ENCODE measurements at regions not wholly inside any gene's neighbourhood (a gene's known extent, or its start where the extent isn't known, plus 50 kb on each side); places are given as distances from the start of the nearest gene placed in this dataset.

- DNase-seq = no peak
- Histone ChIP-seq H3K27ac (no peak overlapping the region), H3K36me3 (no peaks in the 10 kb centered on the region), H3K9me3 (ENCODE audit: severe bottlenecking) (no peaks in the 10 kb centered on the region), H3K4me3 (ENCODE audit: low read depth, low read length) (no peak overlapping the region), H3K27me3 (ENCODE audit: insufficient read depth, low read depth, severe bottlenecking) (no peaks in the 10 kb centered on the region)
- TF ChIP-seq CTCF (IDR thresholded peaks at IDR 0.05; ENCODE audit: low read depth, low read length) = no peak
These were observed 1030.5 kb upstream of the TMEM132C start for GRCh38 chr12:127236491-127236890.

GRCh38 chr12:127237151-127237550, 1029.8 kb upstream of the TMEM132C start:
- TF ChIP-seq CTCF (IDR thresholded peaks at IDR 0.05; ENCODE audit: low read depth, low read length) = no peak
- H3K36me3 ChIP-seq = no peaks in the 10 kb centered on the region
- H3K27ac ChIP-seq = no peak overlapping the region
- DNase-seq = no peak
- H3K4me3 ChIP-seq (ENCODE audit: low read depth, low read length) = no peak overlapping the region
- H3K27me3 ChIP-seq (ENCODE audit: insufficient read depth, low read depth, severe bottlenecking) = no peaks in the 10 kb centered on the region
- no peaks in the 10 kb centered on the region for H3K9me3 ChIP-seq (ENCODE audit: severe bottlenecking)

DNA sequence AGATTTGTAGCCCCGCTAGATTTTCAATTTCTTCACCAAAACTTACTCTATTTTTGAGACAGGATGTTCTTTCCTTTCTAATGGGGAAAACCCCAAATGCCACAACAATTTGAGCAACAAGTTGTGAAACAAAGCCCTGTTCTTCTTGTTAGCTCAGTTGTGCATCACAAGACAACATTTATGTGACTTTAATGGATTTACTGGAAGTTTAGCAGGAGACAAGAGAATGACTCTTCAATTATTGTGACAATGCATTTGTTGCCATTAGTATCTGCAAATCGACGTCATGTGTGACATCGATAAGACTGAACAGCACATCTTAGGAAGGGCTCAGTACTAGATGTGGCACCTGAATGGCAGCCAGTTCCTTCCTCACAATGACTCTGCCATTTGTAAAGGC, 1028.9 kb upstream of the TMEM132C start:
- no peaks in the 10 kb centered on the region for H3K9me3 ChIP-seq (ENCODE audit: severe bottlenecking)
- no peaks in the 10 kb centered on the region for H3K36me3 ChIP-seq
- no peak overlapping the region for H3K27ac ChIP-seq
- no peaks in the 10 kb centered on the region for H3K27me3 ChIP-seq (ENCODE audit: insufficient read depth, low read depth, severe bottlenecking)
- no peak for DNase-seq
- TF ChIP-seq CTCF (IDR thresholded peaks at IDR 0.05; ENCODE audit: low read depth, low read length) = no peak
- no peak overlapping the region for H3K4me3 ChIP-seq (ENCODE audit: low read depth, low read length)

DNA sequence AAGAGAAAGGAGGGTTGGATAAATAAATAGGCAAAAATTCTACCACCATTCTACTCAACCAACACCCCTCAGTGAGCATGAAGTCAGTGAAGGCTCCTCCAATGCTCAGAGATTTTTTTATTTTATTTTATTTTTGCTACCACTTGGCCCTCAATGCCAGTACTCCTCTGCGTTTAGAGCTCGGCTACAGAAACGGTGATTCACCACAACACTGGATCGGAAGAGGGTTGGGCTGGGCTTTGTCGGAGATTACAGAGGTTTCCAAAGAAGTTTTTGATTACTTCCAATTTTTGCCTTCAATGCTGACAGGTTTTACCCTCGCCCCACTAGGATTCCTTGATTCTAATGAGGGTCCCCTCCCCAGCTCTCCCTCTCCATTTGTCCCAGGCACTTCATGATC, 1027.2 kb upstream of the TMEM132C start:
- no peaks in the 10 kb centered on the region for H3K36me3 ChIP-seq
- H3K27ac ChIP-seq = no peak overlapping the region
- no peak for TF ChIP-seq CTCF (IDR thresholded peaks at IDR 0.05; ENCODE audit: low read depth, low read length)
- no peaks in the 10 kb centered on the region for H3K9me3 ChIP-seq (ENCODE audit: severe bottlenecking)
- H3K27me3 ChIP-seq (ENCODE audit: insufficient read depth, low read depth, severe bottlenecking) = no peaks in the 10 kb centered on the region
- no peak overlapping the region for H3K4me3 ChIP-seq (ENCODE audit: low read depth, low read length)
- DNase-seq = no peak

- Histone ChIP-seq H3K9me3 (ENCODE audit: severe bottlenecking) (no peaks in the 10 kb centered on the region), H3K27me3 (ENCODE audit: insufficient read depth, low read depth, severe bottlenecking) (no peaks in the 10 kb centered on the region), H3K4me3 (ENCODE audit: low read depth, low read length) (no peak overlapping the region), H3K36me3 (no peaks in the 10 kb centered on the region), H3K27ac (no peak overlapping the region)
- no peak for DNase-seq
- no peak for TF ChIP-seq CTCF (IDR thresholded peaks at IDR 0.05; ENCODE audit: low read depth, low read length)
These were observed 1026.6 kb upstream of the TMEM132C start for GRCh38 chr12:127240249-127240929.
